ENCODE measurements at regions not wholly inside any gene's neighbourhood (a gene's known extent, or its start where the extent isn't known, plus 50 kb on each side); places are given as distances from the start of the nearest gene placed in this dataset.

DNA sequence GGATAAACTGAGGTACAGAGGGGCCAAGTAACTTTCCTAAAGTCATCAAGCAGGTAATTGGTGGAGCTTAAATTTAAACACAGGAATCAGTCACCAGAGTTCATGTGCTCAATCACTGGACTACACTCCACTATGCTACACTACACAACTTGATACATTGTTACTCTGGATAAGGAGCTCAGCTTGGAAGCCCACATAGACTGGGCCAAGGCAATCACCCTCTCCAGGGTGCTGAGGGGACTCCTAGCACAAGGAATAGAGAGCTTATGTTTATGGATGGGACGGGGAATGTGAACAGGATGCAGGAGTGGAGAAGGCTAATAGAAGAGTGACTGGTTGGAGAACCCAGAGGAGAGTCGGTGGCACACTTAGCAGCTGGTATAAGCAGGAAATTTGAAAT, 113.5 kb upstream of the NFIB start:
- peaks cover 33 to 41% of the 10 kb centered on the region in 2 experiments for H3K4me1 Mint-ChIP-seq
- Histone ChIP-seq H3K9me3 (ENCODE audit: control insufficient read depth, low read depth, low read length) (no peaks in the 10 kb centered on the region), H4K91ac (ENCODE audit: insufficient read length, low read depth, low read length) (no peak overlapping the region)

More for the DNA sequence above, 113.5 kb upstream of the NFIB start:
- H3K79me1 ChIP-seq (ENCODE audit: insufficient read depth, low read depth, low read length, poor library complexity, severe bottlenecking): no peaks in the 10 kb centered on the region
- no peak overlapping the region for H3T11ph ChIP-seq (ENCODE audit: low read length)
- no peak overlapping the region for H3K9ac ChIP-seq (ENCODE audit: extremely low read depth, insufficient read length, low read length)
- H2BK120ac ChIP-seq (ENCODE audit: low read depth, low read length, poor library complexity, severe bottlenecking): no peak overlapping the region
- no peak overlapping the region for H4K5ac ChIP-seq (ENCODE audit: insufficient read length, low read depth, low read length)
- H2BK12ac ChIP-seq (ENCODE audit: insufficient read length, low read depth, low read length): no peak overlapping the region
- no peak overlapping the region for H3K18ac ChIP-seq (ENCODE audit: insufficient read length, low read depth, low read length)
- no peak overlapping the region for H3K27ac ChIP-seq (ENCODE audit: insufficient read length, low read depth, low read length)
- no peaks in the 10 kb centered on the region for H4K20me1 ChIP-seq (ENCODE audit: control insufficient read depth, insufficient read depth, insufficient read length)
- H3K27ac Mint-ChIP-seq: no peak overlapping the region
- no peak overlapping the region for H2AK5ac ChIP-seq (ENCODE audit: insufficient read length, low read length)
- H3K27me3 ChIP-seq (ENCODE audit: insufficient read depth, low read length): no peaks in the 10 kb centered on the region
- no peaks in the 10 kb centered on the region for H3K79me2 ChIP-seq (ENCODE audit: insufficient read depth, low read length)
- no peaks in the 10 kb centered on the region for H3K27me3 Mint-ChIP-seq (ENCODE audit: low read depth)
- no peaks in the 10 kb centered on the region; a peak in 1 of 5 replicates for H3K9me3 Mint-ChIP-seq
- no peak overlapping the region for H3K56ac ChIP-seq (ENCODE audit: insufficient read length, low read depth, low read length)
- no peak overlapping the region for H3K4me3 Mint-ChIP-seq
- no peak overlapping the region for H3K23ac ChIP-seq (ENCODE audit: insufficient read length, low read depth, low read length)
- no peak overlapping the region for H3K4me2 ChIP-seq (ENCODE audit: insufficient read depth, insufficient read length, low read length)
- TF ChIP-seq, protein P1, sequence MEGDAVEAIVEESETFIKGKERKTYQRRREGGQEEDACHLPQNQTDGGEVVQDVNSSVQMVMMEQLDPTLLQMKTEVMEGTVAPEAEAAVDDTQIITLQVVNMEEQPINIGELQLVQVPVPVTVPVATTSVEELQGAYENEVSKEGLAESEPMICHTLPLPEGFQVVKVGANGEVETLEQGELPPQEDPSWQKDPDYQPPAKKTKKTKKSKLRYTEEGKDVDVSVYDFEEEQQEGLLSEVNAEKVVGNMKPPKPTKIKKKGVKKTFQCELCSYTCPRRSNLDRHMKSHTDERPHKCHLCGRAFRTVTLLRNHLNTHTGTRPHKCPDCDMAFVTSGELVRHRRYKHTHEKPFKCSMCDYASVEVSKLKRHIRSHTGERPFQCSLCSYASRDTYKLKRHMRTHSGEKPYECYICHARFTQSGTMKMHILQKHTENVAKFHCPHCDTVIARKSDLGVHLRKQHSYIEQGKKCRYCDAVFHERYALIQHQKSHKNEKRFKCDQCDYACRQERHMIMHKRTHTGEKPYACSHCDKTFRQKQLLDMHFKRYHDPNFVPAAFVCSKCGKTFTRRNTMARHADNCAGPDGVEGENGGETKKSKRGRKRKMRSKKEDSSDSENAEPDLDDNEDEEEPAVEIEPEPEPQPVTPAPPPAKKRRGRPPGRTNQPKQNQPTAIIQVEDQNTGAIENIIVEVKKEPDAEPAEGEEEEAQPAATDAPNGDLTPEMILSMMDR (conservative IDR thresholded peaks at IDR 0.05): no peak
- no peak overlapping the region for H2BK5ac ChIP-seq (ENCODE audit: insufficient read length, low read length)
- H2BK20ac ChIP-seq (ENCODE audit: low read depth, low read length, poor library complexity, severe bottlenecking): no peak overlapping the region
- DNase-seq: no peak
- peaks cover 14% of the 10 kb centered on the region; the same call in 1 of the 2 replicates for H3K4me1 ChIP-seq (ENCODE audit: insufficient read depth, low read length)
- no peak overlapping the region for H4K8ac ChIP-seq (replicated peaks; ENCODE audit: insufficient read length, low read depth, low read length)
- H2BK15ac ChIP-seq (ENCODE audit: low read depth, low read length): no peak overlapping the region
- no peaks in the 10 kb centered on the region; a peak in 2 of 7 replicates for H3K36me3 Mint-ChIP-seq (ENCODE audit: insufficient read depth in 1 of 3, low read depth in 3 of 3)
- no CpG with 5 or more reads among the region's 2 CpGs for WGBS (ENCODE audit: extremely low coverage, insufficient read length, low lambda C conversion rate)
- no peaks in the 10 kb centered on the region for H3K23me2 ChIP-seq (ENCODE audit: insufficient read length, low read depth, low read length, poor library complexity, severe bottlenecking)
- no peak overlapping the region for H3K4ac ChIP-seq (ENCODE audit: low read depth, low read length)
- H2AFZ ChIP-seq (ENCODE audit: low read length): no peak overlapping the region
- H3K14ac ChIP-seq (ENCODE audit: insufficient read depth, low read length): no peak overlapping the region
